ENCODE measurements at regions not wholly inside any gene's neighbourhood (a gene's known extent, or its start where the extent isn't known, plus 50 kb on each side); places are given as distances from the start of the nearest gene placed in this dataset.
"Not testable (repeated sequence)": the region's sequence is repeated elsewhere in the genome, so short reads cannot be mapped to it uniquely, and the experiment has no call there.

- H3K27ac ChIP-seq (ENCODE audit: low read depth, low read length); H3K27me3 ChIP-seq (ENCODE audit: insufficient read depth, low read length); H3K4me1 ChIP-seq (ENCODE audit: control insufficient read depth, insufficient read depth, low read length, unreplicated experiment); H3K36me3 ChIP-seq (ENCODE audit: insufficient read depth, low read length); H2AFZ ChIP-seq (ENCODE audit: low read length, unreplicated experiment); H3K4me3 ChIP-seq (ENCODE audit: low read depth, low read length); H3K79me2 ChIP-seq (ENCODE audit: control insufficient read depth, insufficient read depth, low read length, unreplicated experiment): not testable (repeated sequence)
Observed at GRCh38 chr9:39533001-39533762, 177.7 kb downstream of the SPATA31A1 start.

- H3K27ac ChIP-seq (ENCODE audit: low read depth, low read length); H3K36me3 ChIP-seq (ENCODE audit: insufficient read depth, low read length); H3K27me3 ChIP-seq (ENCODE audit: insufficient read depth, low read length); H2AFZ ChIP-seq (ENCODE audit: low read length, unreplicated experiment); H3K4me3 ChIP-seq (ENCODE audit: low read depth, low read length); H3K4me1 ChIP-seq (ENCODE audit: control insufficient read depth, insufficient read depth, low read length, unreplicated experiment); H3K79me2 ChIP-seq (ENCODE audit: control insufficient read depth, insufficient read depth, low read length, unreplicated experiment): not testable (repeated sequence)
Observed at GRCh38 chr9:39533763-39534548, 178.5 kb downstream of the SPATA31A1 start.

- H2AFZ ChIP-seq (ENCODE audit: low read length, unreplicated experiment); H3K27ac ChIP-seq (ENCODE audit: low read depth, low read length); H3K79me2 ChIP-seq (ENCODE audit: control insufficient read depth, insufficient read depth, low read length, unreplicated experiment); H3K27me3 ChIP-seq (ENCODE audit: insufficient read depth, low read length); H3K4me3 ChIP-seq (ENCODE audit: low read depth, low read length); H3K36me3 ChIP-seq (ENCODE audit: insufficient read depth, low read length); H3K4me1 ChIP-seq (ENCODE audit: control insufficient read depth, insufficient read depth, low read length, unreplicated experiment): not testable (repeated sequence)
Observed at GRCh38 chr9:39534897-39535296, 179.4 kb downstream of the SPATA31A1 start.

GRCh38 chr9:39542157-39542556, 186.7 kb downstream of the SPATA31A1 start:
- not testable (repeated sequence) for H3K27ac ChIP-seq (ENCODE audit: low read depth, low read length); H3K4me1 ChIP-seq (ENCODE audit: control insufficient read depth, insufficient read depth, low read length, unreplicated experiment); H2AFZ ChIP-seq (ENCODE audit: low read length, unreplicated experiment); H3K4me3 ChIP-seq (ENCODE audit: low read depth, low read length); H3K27me3 ChIP-seq (ENCODE audit: insufficient read depth, low read length); H3K36me3 ChIP-seq (ENCODE audit: insufficient read depth, low read length); H3K79me2 ChIP-seq (ENCODE audit: control insufficient read depth, insufficient read depth, low read length, unreplicated experiment)

GRCh38 chr9:39545079-39545478, 189.6 kb downstream of the SPATA31A1 start:
- not testable (repeated sequence) for H3K36me3 ChIP-seq (ENCODE audit: insufficient read depth, low read length); H3K4me3 ChIP-seq (ENCODE audit: low read depth, low read length); H2AFZ ChIP-seq (ENCODE audit: low read length, unreplicated experiment); H3K27me3 ChIP-seq (ENCODE audit: insufficient read depth, low read length); H3K79me2 ChIP-seq (ENCODE audit: control insufficient read depth, insufficient read depth, low read length, unreplicated experiment); H3K4me1 ChIP-seq (ENCODE audit: control insufficient read depth, insufficient read depth, low read length, unreplicated experiment); H3K27ac ChIP-seq (ENCODE audit: low read depth, low read length)

GRCh38 chr9:39550573-39550972, 195.1 kb downstream of the SPATA31A1 start:
- H3K4me3 ChIP-seq (ENCODE audit: low read depth, low read length); H3K4me1 ChIP-seq (ENCODE audit: control insufficient read depth, insufficient read depth, low read length, unreplicated experiment); H3K79me2 ChIP-seq (ENCODE audit: control insufficient read depth, insufficient read depth, low read length, unreplicated experiment); H3K27me3 ChIP-seq (ENCODE audit: insufficient read depth, low read length); H3K27ac ChIP-seq (ENCODE audit: low read depth, low read length); H3K36me3 ChIP-seq (ENCODE audit: insufficient read depth, low read length): not testable (repeated sequence)
- peak overlapping the region; percentile 38 for H2AFZ ChIP-seq (ENCODE audit: low read length, unreplicated experiment)

GRCh38 chr9:39551544-39551943, 196.1 kb downstream of the SPATA31A1 start:
- not testable (repeated sequence) for H3K4me3 ChIP-seq (ENCODE audit: low read depth, low read length); H3K36me3 ChIP-seq (ENCODE audit: insufficient read depth, low read length); H3K27ac ChIP-seq (ENCODE audit: low read depth, low read length); H3K4me1 ChIP-seq (ENCODE audit: control insufficient read depth, insufficient read depth, low read length, unreplicated experiment); H3K27me3 ChIP-seq (ENCODE audit: insufficient read depth, low read length); H3K79me2 ChIP-seq (ENCODE audit: control insufficient read depth, insufficient read depth, low read length, unreplicated experiment); H2AFZ ChIP-seq (ENCODE audit: low read length, unreplicated experiment)

- not testable (repeated sequence) for H3K4me1 ChIP-seq (ENCODE audit: control insufficient read depth, insufficient read depth, low read length, unreplicated experiment); H3K27ac ChIP-seq (ENCODE audit: low read depth, low read length); H3K27me3 ChIP-seq (ENCODE audit: insufficient read depth, low read length); H3K36me3 ChIP-seq (ENCODE audit: insufficient read depth, low read length); H3K79me2 ChIP-seq (ENCODE audit: control insufficient read depth, insufficient read depth, low read length, unreplicated experiment); H3K4me3 ChIP-seq (ENCODE audit: low read depth, low read length)
- H2AFZ ChIP-seq (ENCODE audit: low read length, unreplicated experiment): peak overlapping the region; percentile 6
Observed at GRCh38 chr9:39552242-39552881, 196.9 kb downstream of the SPATA31A1 start.

- H3K36me3 ChIP-seq (ENCODE audit: insufficient read depth, low read length); H3K79me2 ChIP-seq (ENCODE audit: control insufficient read depth, insufficient read depth, low read length, unreplicated experiment); H3K4me1 ChIP-seq (ENCODE audit: control insufficient read depth, insufficient read depth, low read length, unreplicated experiment); H3K4me3 ChIP-seq (ENCODE audit: low read depth, low read length); H3K27me3 ChIP-seq (ENCODE audit: insufficient read depth, low read length); H2AFZ ChIP-seq (ENCODE audit: low read length, unreplicated experiment); H3K27ac ChIP-seq (ENCODE audit: low read depth, low read length): not testable (repeated sequence)
Observed at GRCh38 chr9:39554352-39554751, 198.9 kb downstream of the SPATA31A1 start.

GRCh38 chr9:39559384-39559783, 203.9 kb downstream of the SPATA31A1 start:
- H3K4me1 ChIP-seq (ENCODE audit: control insufficient read depth, insufficient read depth, low read length, unreplicated experiment); H3K79me2 ChIP-seq (ENCODE audit: control insufficient read depth, insufficient read depth, low read length, unreplicated experiment); H3K4me3 ChIP-seq (ENCODE audit: low read depth, low read length); H3K27me3 ChIP-seq (ENCODE audit: insufficient read depth, low read length); H3K36me3 ChIP-seq (ENCODE audit: insufficient read depth, low read length); H3K27ac ChIP-seq (ENCODE audit: low read depth, low read length); H2AFZ ChIP-seq (ENCODE audit: low read length, unreplicated experiment): not testable (repeated sequence)

- H3K4me3 ChIP-seq (ENCODE audit: low read depth, low read length); H3K79me2 ChIP-seq (ENCODE audit: control insufficient read depth, insufficient read depth, low read length, unreplicated experiment); H3K27ac ChIP-seq (ENCODE audit: low read depth, low read length); H3K27me3 ChIP-seq (ENCODE audit: insufficient read depth, low read length); H2AFZ ChIP-seq (ENCODE audit: low read length, unreplicated experiment); H3K4me1 ChIP-seq (ENCODE audit: control insufficient read depth, insufficient read depth, low read length, unreplicated experiment); H3K36me3 ChIP-seq (ENCODE audit: insufficient read depth, low read length): not testable (repeated sequence)
Observed at GRCh38 chr9:39566782-39567181, 211.3 kb downstream of the SPATA31A1 start.

Measured in ACC112 (cell line).